NB4 (cell line): ENCODE measurements at regions not wholly inside any gene's neighbourhood (a gene's known extent, or its start where the extent isn't known, plus 50 kb on each side); places are given as distances from the start of the nearest gene placed in this dataset.

ENCODE experiments used
- MYC ChIP-seq: IDR thresholded peaks from 2 replicates; pipeline ENCODE4 v1.6.1; 2011; ENCODE audit warnings: low read depth, low read length
- POLR2A ChIP-seq: IDR thresholded peaks from 2 replicates; pipeline ENCODE4 v1.6.1; 2011; ENCODE audit warnings: mild to moderate bottlenecking; ENCODE audit not compliant: insufficient read length; ENCODE audit errors: extremely low read depth
- TF ChIP-seq, protein P1 (sequence below): IDR thresholded peaks from one replicate; pipeline ENCODE4 v1.5.1; 2012; ENCODE audit warnings: low read depth, low read length

- TF ChIP-seq, protein P1, sequence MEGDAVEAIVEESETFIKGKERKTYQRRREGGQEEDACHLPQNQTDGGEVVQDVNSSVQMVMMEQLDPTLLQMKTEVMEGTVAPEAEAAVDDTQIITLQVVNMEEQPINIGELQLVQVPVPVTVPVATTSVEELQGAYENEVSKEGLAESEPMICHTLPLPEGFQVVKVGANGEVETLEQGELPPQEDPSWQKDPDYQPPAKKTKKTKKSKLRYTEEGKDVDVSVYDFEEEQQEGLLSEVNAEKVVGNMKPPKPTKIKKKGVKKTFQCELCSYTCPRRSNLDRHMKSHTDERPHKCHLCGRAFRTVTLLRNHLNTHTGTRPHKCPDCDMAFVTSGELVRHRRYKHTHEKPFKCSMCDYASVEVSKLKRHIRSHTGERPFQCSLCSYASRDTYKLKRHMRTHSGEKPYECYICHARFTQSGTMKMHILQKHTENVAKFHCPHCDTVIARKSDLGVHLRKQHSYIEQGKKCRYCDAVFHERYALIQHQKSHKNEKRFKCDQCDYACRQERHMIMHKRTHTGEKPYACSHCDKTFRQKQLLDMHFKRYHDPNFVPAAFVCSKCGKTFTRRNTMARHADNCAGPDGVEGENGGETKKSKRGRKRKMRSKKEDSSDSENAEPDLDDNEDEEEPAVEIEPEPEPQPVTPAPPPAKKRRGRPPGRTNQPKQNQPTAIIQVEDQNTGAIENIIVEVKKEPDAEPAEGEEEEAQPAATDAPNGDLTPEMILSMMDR, result no peak
- no peak for TF ChIP-seq POLR2A
- TF ChIP-seq MYC, result no peak
Observed at GRCh38 chr12:11539156-11539555, 110.3 kb upstream of the ETV6 start.
